ACHN (cell line): ENCODE measurements at regions not wholly inside any gene's neighbourhood (a gene's known extent, or its start where the extent isn't known, plus 50 kb on each side); places are given as distances from the start of the nearest gene placed in this dataset.
"Not testable (repeated sequence)": the region's sequence is repeated elsewhere in the genome, so short reads cannot be mapped to it uniquely, and the experiment has no call there.

ENCODE experiments used
- DNase-seq: peaks from one replicate; pipeline ENCODE4 v3.0.0-alpha.2; 2015
- in situ Hi-C: cut with HindIII; loops from 2 replicates; pipeline ENCODE4 v1.10.0; 2017; ENCODE audit warnings: low sequenced_read_pairs, low pct_ligation_motif_present, low pct_unique_long_range_greater_than_20kb

DNA sequence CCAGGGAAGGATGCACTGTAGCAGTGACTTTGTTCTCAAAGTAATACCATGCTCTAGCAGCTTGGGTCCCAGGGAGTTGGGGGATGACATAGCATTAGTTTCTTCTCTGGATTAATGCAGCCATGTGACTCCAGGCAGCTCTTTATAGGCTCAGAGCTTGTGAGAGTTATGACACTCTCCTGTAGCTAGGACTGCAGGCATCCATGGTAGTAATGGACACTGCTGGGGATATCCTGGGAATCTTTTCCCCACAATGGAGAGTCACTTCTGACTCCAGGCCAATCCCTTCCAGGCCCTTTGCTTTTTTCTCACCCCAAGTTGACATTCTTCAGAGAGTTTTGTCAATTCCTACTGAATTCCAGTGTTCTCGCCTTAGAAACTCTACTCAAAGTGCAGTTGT lies 270.9 kb downstream of the COG6 start:
- DNase-seq: no peak
- in situ Hi-C loops: no loop called here

DNA sequence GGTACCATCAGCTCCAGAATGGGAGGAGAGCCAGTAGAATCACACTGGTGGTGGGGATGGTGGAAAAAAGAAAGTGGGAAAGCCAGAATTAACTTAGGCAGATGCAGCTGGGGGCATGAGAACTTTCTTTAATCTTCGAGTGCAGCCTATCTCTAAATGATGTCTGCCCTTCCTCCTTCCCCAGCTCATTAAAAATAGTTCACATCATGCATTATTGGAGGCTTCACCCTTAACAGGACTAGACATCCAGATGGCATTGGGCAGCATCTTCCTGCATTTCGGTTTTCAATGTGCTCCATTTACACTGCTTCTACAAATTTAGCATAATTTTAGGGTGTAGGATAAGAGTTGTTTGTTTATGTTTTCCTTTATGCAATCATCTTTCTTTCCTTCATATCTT lies 272.8 kb downstream of the COG6 start:
- in situ Hi-C loops: no loop called here
- DNase-seq: no peak

DNA sequence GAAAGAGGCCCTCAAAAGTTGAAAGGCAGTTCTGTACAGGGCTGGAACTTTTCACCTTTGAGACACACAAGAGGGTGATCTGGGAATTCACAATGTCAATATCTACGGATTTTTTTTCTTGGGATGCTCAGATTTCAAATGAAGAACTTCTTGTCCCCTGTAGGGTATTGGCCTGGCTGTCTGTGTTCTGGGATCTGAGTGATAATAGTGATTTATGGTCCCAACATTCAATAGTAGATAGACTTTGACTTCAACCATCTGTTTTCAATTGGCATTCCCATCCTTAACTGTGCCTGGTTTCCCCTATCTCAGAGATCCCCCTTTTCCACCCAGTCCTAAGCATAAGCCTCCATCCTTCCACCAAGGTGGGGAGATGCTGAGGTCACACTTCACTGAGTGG lies 274.1 kb downstream of the COG6 start:
- no peak for DNase-seq
- in situ Hi-C loops: no loop called here

DNA sequence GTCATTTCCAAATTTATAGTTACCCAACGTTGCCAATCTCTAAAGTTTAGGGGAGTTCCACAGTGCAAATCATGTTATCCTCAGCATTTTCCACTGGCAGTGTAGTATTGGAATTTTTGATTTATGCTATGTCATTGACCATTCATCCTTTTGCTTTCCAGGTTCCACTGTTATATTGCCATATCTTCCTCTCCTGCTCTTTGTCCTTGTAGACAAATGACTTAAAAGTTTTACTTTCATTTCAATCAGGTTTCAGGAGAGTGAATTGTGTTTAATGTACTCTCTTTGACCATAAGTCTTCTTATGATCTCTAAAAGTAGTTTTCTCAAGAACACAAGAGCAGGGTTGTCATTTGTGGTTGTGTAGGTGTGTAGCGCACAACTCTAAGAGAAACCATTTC lies 274.6 kb downstream of the COG6 start:
- in situ Hi-C loops: no loop called here
- no peak for DNase-seq

DNA sequence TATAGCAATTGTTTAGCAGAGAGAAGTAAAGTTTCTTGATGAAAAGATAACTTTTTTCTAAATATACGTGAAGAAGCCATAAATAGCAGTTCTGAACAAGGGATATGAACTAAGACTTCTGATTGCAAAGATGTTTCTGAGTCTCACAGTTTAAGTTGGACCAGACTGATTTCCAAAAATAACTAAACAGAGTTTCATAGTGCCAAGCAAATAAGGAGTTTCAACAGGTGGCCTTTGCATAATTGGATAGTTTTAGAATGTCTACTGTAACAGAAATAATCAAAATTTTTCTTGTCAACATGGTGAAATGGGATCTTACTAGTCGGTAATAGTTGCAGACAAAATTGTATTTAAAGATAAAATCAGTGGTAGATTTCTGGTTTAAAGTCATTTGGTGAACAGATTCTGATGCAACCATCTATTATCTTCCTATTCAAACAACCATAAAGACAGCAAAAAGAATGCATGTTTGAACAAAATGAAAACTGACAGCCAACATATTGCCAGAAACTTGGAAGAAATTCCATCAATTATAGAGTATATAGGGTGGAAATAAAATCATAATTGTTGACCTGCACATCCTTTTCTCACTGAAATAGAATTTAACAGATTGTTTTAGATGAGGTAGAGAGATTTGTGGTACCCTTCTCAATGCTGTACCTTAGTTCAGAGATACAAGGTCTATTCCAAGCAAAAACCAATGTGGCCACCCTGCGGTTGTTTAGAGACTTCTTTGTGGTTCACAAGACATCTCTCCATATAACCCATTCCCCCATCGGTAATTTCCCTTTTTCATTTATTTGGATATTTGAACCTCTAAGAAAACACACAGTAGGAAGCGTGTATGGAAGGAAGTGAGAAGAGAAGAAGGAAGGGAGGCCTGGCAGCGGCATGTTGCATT lies 275.3 kb downstream of the COG6 start:
- in situ Hi-C loops: no loop called here
- DNase-seq: no peak

DNA sequence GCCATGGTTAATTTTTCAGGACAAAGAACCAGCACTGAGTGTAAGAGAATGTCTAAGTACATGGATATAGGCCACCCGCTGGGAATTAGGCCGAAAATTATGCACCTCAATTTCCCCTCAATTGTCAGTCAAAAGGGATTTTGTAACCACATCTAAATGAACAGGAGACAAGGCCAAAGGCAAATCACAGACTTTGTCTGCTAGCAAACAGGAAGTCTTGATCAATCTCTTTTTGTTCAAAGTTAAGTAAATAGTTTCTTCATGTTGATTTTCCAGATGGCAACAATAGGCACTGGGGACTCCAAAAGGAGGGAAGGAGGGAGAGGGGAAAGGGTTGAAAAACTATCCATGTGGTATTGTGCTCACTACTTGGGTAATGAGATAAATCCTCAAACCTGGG lies 276.0 kb downstream of the COG6 start:
- no peak for DNase-seq
- in situ Hi-C loops: no loop called here

DNA sequence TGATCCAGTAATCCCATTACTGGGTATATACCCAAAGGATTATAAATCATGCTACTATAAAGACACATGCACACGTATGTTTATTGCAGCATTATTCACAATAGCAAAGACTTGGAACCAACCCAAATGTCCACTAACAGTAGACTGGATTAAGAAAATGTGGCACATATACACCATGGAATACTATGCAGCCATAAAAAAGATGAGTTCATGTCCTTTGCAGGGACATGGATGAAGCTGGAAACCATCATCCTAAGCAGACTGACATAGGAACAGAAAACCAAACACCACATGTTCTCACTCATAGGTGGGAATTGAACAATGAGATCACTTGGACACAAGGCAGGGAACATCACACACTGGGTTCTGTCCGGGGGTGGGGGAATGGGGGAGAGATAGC lies 277.1 kb downstream of the COG6 start:
- DNase-seq, in situ Hi-C loops: not testable (repeated sequence)

DNA sequence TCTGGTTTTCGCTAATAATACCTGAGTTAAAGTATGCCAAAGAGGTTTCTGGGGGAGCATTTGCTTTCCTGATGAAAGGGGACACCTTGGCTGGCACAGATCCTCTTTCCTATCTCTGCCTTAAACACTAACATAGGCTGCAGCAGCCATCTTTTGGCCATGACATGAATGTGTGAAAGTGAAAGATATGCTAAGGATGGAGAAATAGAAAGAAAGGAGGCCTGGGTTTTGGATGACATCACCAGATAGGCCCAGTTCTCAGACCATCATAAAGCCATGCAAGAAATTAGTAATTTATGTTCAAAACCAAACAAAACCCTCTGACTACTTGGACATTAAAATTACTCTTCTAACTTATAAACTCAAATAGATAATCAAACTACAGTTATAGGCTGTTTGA lies 279.7 kb downstream of the COG6 start:
- DNase-seq: no peak
- in situ Hi-C loops: no loop called here

DNA sequence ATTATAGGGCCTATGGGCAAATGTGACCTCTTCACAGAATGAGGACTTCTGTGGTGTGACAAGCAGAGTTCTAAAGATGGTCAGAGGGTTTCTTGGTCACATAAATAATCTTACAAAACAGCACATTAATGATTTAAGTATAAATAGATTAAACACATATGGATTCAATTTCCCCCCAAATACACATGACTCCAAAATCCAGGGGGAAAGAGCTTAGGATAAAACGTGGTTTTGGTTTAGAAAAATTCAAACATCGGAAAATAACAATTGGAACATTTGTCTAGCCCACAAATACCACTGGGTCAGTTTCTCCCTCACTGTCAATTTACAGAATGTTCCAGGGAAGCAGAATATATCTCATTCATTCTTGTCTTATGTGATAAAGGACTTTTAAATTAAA lies 283.1 kb downstream of the COG6 start:
- in situ Hi-C loops: no loop called here
- no peak for DNase-seq

DNA sequence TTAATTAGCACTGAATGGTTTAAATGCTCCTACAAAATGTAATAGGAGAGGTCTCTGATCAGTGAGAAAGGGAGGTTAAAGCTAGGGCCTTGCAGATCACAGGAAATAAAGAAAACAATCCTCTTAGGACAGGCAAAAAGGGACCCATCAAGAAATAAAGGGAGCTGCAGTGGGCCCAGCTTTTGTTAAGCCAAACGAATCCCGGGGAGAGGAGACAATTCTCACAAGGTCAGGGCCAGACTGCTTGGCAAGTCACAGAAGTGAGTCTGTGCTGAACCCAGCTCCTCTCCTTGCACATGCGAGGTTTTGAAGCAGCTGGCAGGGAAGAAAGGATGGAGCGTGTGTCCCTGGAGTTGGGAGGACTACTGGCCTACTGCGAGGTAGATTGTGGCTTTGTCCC lies 285.8 kb downstream of the COG6 start:
- in situ Hi-C loops: no loop called here
- DNase-seq: no peak

DNA sequence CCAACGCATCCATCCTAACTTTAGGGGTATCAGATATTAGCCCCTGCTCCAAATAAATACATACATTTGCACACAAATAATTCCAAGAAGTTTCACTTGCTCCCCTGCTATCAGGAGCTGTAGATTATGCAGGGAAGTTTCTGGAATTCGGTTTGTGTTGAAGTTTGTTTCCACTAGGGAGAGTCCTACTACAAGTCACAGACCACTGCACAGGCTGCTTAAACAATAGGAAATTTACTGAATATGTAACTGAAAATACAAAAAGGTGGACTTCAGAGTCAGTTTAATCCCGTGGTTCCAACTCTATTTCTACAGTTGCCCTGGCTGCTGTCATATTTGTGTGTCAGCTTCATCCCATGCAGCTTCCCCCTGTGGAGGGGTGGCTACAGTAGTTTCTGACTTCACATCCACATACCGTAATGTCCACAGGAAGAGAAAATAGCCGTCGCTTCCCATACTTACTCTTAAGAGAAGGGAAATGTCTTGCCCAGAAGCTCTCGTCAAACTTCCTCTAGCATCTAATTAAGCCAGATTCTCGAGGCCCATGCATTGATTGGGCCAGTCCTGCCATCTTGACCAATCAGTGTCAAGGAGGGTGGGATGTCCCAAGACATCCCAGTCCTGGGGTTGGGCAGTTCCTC lies 286.6 kb downstream of the COG6 start:
- in situ Hi-C loops: no loop called here

DNA sequence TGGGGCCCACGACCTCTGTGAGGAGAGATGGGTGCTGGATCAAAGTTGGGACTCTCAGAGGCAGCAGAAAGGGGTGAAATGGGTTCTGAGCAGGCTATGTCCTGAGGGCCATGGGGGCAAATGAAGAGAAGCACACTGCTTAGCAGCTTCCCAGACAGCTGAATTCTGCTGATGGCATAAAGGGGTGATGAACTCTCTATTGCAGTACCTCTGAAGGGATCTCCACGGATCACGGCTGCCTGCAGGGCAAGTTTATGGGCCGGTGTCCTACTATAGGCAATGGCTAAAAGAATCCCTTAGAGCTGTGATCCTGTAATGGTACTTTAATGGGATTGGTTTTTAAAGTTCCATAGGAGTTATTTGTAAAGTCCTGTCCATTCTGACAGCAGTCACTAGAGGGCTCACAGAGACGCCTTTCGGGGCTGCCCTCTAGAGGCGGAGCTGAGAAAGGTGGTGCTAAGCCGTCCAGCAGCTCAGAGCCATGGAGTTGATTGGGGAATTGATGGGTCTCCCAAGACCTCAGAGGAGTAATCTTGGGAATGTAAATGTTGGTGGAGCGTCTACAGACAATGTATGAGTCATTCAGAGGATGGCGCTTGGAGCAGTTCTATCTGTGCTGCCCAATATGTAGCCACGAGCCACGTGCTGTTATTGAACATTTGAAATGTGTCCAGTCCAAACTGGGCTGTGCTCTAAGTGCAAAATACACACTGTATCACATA lies 287.3 kb downstream of the COG6 start:
- DNase-seq: peak; percentile 67
- in situ Hi-C loops: no loop called here

More for the DNA sequence above, 286.6 kb downstream of the COG6 start:
- DNase-seq: no peak

DNA sequence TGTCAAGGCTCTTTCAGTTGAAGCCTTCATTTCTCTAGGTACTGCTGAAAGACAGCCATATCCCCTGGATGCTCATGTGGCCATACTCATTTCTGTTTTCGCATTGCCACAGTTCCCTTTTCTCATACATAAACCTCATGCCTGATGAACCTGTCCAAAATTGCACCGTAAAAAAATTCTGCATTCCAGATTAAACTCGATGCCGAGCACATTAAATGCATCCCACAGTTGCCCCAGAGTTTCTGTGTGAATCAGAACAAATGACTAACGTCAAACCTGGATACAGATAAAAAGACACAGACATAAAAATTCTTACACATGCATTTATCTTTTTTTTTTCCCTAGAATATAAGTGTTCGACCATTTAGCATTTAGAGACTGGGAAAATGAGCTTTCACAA lies 288.2 kb downstream of the COG6 start:
- in situ Hi-C loops: no loop called here
- no peak for DNase-seq

DNA sequence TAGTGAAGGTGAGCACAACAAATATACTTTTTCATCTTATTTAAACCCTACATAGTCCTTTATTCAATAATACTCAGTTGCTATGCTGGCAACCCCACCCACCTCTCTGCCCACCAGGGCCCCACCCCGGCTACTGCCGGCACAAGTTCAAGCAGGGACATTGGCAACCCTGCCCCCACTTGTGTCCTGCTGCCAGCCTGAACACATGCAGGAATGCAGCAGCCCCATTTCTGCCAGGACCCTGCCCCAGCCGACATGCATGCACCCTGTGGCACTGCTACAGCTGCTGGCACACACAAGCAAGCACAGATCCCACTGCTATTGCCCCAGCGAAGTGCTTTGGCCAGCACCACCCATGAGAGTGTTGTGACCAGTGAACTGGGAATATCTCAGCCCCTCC lies 289.8 kb downstream of the COG6 start:
- DNase-seq: no peak
- in situ Hi-C loops: no loop called here

DNA sequence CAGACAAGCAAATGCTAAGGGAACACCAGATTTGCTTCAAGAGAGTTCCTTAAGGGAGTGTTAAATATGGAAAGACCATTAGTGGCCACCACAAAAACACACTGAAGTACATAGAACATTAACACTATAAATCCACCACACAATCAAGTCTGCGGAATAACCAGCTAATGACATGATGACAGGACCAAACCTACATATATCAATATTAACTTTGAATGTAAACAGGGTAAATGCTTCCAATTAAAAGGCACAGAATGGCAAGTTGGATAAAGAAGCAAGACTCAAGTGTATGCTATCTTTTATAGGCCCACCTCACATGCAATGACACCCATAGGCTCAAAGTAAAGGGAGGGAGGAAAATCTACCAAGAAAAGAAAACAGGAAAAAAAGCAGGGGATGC lies 291.3 kb downstream of the COG6 start:
- in situ Hi-C loops: no loop called here
- DNase-seq: no peak

DNA sequence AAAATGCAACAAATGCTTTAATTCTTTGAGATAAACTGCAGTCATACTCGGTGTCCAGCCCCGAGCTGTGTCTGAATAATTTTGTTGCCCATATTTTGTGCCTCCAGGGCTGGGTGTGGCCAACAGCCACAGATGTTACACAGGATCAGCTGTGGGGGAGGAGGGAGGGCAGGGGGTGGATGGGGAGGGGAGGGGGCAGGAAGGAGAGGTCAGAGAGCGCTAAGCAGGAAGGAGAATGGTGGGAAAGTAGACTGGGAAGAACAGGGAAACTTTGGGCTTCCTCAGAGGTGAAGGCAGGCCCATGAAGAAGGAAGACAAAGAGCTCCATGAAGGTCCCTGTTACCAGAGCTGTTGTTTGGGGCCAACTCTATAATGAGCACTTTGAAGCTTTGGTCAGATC lies 295.8 kb downstream of the COG6 start:
- no peak for DNase-seq
- in situ Hi-C loops: no loop called here

DNA sequence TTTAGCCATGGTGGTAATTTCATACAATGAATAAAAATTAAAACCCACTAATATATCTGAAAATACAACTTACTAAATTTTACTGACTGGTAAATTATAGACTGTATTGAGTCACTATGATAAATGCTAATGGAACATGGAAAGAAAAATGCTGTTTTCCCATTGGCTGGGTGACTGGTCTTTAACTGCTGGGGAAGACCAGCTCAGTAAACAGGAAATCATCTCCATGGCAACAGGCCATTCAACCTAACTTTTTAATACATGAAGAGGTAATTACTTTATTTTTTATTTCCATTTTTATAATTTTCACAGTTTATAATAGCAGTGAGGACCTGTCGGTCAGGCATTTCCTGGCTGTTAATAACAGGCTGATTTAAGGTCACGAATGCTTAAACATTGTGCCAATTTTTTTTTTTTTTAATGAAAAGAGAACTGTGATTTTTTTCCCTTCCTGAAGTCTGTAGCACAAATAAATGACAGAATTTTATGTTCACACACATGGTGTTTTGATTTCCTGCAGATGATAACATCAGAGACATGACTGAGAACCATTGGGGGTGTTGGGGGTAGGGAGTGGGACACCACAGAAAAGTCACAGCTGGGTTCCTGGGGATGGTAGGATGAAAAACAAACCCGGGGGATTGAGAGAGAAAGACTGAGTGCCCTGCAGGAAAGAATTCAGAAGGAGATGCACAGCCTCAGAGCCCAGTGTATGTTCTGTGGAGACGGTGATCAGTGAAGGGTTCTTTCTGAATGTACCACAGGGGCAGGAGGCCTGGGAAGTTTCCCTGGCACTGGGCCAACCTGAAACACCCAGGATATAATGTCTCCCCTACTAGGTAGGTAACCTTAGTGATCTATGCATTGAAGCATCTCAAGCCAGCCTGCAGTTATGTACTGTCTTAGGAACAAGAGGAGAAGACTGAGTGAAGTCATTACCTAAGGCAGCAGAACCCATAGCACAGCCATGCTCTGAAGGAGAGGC lies 297.1 kb downstream of the COG6 start:
- no peak for DNase-seq
- in situ Hi-C loops: no loop called here

DNA sequence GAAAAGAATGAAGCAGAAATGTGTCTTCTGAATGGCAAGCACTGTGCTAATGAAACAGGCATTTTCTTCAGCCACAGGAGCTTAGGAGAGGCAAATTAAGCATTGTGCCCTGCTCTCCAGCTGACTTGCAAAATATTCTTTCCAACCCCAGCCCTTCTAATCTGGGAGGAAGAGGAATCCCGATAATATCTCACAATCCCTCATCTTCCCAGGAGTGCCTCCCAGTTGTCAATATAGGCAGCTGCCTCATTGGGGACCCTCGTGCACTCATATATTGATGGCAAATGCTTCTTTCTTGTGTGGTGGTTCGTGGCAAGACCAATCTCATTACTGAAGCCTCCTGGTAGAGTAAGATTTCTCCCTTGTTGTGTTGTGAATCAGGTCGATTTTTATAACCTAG lies 299.0 kb downstream of the COG6 start:
- in situ Hi-C loops: no loop called here
- no peak for DNase-seq
